Sigmoid colon (tissue), 4 donors: ENCODE measurements at regions not wholly inside any gene's neighbourhood (a gene's known extent, or its start where the extent isn't known, plus 50 kb on each side); places are given as distances from the start of the nearest gene placed in this dataset.

Experiments
- EP300 ChIP-seq, 4 donors: sonication (generic); formaldehyde crosslinking; IDR thresholded peaks; one replicate each; pipeline ENCODE4 v1.6.1; 2017; ENCODE audit warnings: antibody characterized with exemption in 4 of 4
- POLR2A ChIP-seq, 2 donors: fragments of 450-650 bp; IDR thresholded peaks; one replicate each; pipeline ENCODE4 v1.6.1; 2016; ENCODE audit warnings: antibody characterized with exemption in 2 of 2, mild to moderate bottlenecking in 2 of 2, moderate library complexity in 2 of 2
- POLR2AphosphoS5 ChIP-seq, 4 donors: sonication (generic); formaldehyde crosslinking; IDR thresholded peaks; one replicate each; pipeline ENCODE4 v1.6.1; 2017; ENCODE audit warnings: antibody characterized with exemption in 4 of 4
- TF ChIP-seq, protein P1 (sequence below), 4 experiments: fragments of 450-650 bp in 3 of 4; fragments of 200-600 bp in 1 of 4; IDR thresholded peaks; one replicate each; pipeline ENCODE4 v1.5.1; 2016 to 2019; ENCODE audit warnings: antibody characterized with exemption in 4 of 4, mild to moderate bottlenecking in 3 of 4, moderate library complexity in 2 of 4

DNA sequence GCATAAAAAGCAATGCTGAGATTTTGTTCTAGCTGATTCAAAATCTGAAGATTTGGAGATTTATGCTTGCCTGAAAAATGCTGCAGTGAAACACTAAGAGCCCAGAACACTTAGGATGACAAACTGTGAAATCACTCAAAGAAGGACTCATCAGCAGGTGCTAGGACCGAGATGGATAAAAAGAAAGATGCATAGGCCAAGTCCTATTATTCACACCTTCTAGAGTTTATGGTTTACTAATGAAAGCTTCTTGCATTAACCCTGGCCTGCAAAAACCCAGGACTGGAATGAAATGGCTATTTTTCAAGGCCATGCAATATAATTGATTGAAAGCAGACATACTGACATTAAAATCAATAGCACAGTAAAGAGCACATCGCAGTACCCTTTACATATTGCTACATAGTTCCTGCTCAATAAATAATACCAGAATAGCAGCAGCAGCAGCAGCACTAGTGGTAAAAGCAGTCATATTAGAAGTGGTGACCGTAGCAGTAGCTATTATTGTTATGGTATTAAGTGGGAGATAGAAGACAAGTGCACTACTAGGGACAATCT is 161.7 kb downstream of the RAB38 start:
- TF ChIP-seq, protein P1, sequence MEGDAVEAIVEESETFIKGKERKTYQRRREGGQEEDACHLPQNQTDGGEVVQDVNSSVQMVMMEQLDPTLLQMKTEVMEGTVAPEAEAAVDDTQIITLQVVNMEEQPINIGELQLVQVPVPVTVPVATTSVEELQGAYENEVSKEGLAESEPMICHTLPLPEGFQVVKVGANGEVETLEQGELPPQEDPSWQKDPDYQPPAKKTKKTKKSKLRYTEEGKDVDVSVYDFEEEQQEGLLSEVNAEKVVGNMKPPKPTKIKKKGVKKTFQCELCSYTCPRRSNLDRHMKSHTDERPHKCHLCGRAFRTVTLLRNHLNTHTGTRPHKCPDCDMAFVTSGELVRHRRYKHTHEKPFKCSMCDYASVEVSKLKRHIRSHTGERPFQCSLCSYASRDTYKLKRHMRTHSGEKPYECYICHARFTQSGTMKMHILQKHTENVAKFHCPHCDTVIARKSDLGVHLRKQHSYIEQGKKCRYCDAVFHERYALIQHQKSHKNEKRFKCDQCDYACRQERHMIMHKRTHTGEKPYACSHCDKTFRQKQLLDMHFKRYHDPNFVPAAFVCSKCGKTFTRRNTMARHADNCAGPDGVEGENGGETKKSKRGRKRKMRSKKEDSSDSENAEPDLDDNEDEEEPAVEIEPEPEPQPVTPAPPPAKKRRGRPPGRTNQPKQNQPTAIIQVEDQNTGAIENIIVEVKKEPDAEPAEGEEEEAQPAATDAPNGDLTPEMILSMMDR (IDR thresholded peaks at IDR 0.05) = no peak
- no peak for TF ChIP-seq POLR2AphosphoS5 (IDR thresholded peaks at IDR 0.05)
- no peak for TF ChIP-seq EP300 (IDR thresholded peaks at IDR 0.05)
- TF ChIP-seq POLR2A (IDR thresholded peaks at IDR 0.05) = no peak
